MM.1S (cell line): ENCODE measurements at regions not wholly inside any gene's neighbourhood (a gene's known extent, or its start where the extent isn't known, plus 50 kb on each side); places are given as distances from the start of the nearest gene placed in this dataset.

Experiments
- CTCF ChIP-seq: fragments of 300-600 bp; sonication (generic); IDR thresholded peaks from 2 replicates; pipeline ENCODE4 v1.5.1; 2016; ENCODE audit warnings: antibody characterized with exemption, low read length, mixed read lengths
- EZH2 ChIP-seq: fragments of 300-600 bp; sonication (generic); optimal IDR thresholded peaks from 2 replicates; pipeline ENCODE3; 2017; ENCODE audit warnings: low read depth, mild to moderate bottlenecking, antibody characterized with exemption, low read length, mixed read lengths

GRCh38 chr4:74603186-74603585 lies 158.2 kb downstream of the AREG start:
- TF ChIP-seq EZH2 (no peak), CTCF (no peak)
